ENCODE measurements at regions not wholly inside any gene's neighbourhood (a gene's known extent, or its start where the extent isn't known, plus 50 kb on each side); places are given as distances from the start of the nearest gene placed in this dataset.

- DNase-seq = no peak
Observed at GRCh38 chr9:13707612-13708576, 428.4 kb upstream of the MPDZ start.

- DNase-seq = no peak
Observed at GRCh38 chr9:13705918-13706317, 426.4 kb upstream of the MPDZ start.

- no peak for DNase-seq
Observed at GRCh38 chr9:13705373-13705772, 425.9 kb upstream of the MPDZ start.

GRCh38 chr9:13690595-13690994 lies 411.1 kb upstream of the MPDZ start:
- no peak for DNase-seq

- DNase-seq = no peak
Observed at GRCh38 chr9:13689925-13690324, 410.4 kb upstream of the MPDZ start.

GRCh38 chr9:13688990-13689600 lies 409.6 kb upstream of the MPDZ start:
- DNase-seq = no peak

GRCh38 chr9:13688223-13688989 lies 408.9 kb upstream of the MPDZ start:
- DNase-seq = no peak

- DNase-seq = no peak
Observed at GRCh38 chr9:13684656-13685055, 405.2 kb upstream of the MPDZ start.

- no peak for DNase-seq
Observed at GRCh38 chr9:13677801-13678200, 398.3 kb upstream of the MPDZ start.

- no peak for DNase-seq
Observed at GRCh38 chr9:13675638-13676000, 396.1 kb upstream of the MPDZ start.

- no peak for DNase-seq
Observed at GRCh38 chr9:13674926-13675637, 395.6 kb upstream of the MPDZ start.

- DNase-seq = no peak
Observed at GRCh38 chr9:13673348-13673747, 393.9 kb upstream of the MPDZ start.

GRCh38 chr9:13665418-13666066 lies 386.1 kb upstream of the MPDZ start:
- no peak for DNase-seq

- no peak for DNase-seq
Observed at GRCh38 chr9:13661014-13661413, 381.5 kb upstream of the MPDZ start.

- DNase-seq = no peak
Observed at GRCh38 chr9:13651969-13652663, 372.6 kb upstream of the MPDZ start.

GRCh38 chr9:13651526-13651925 lies 372.0 kb upstream of the MPDZ start:
- DNase-seq = no peak

- DNase-seq = no peak
Observed at GRCh38 chr9:13648676-13649075, 369.2 kb upstream of the MPDZ start.

GRCh38 chr9:13648068-13648467 lies 368.6 kb upstream of the MPDZ start:
- DNase-seq = no peak

- DNase-seq = no peak
Observed at GRCh38 chr9:13646500-13647021, 367.1 kb upstream of the MPDZ start.

- no peak for DNase-seq
Observed at GRCh38 chr9:13645557-13645956, 366.1 kb upstream of the MPDZ start.

- DNase-seq = no peak
Observed at GRCh38 chr9:13644675-13645074, 365.2 kb upstream of the MPDZ start.

- no peak for DNase-seq
Observed at GRCh38 chr9:13642646-13643045, 363.2 kb upstream of the MPDZ start.
